Activated CD4-positive, alpha-beta T cell treated with anti-CD3 and anti-CD28 coated beads, Interleukin-2, amount 50 U/mL, for 1 hour (primary cell): ENCODE measurements at regions not wholly inside any gene's neighbourhood (a gene's known extent, or its start where the extent isn't known, plus 50 kb on each side); places are given as distances from the start of the nearest gene placed in this dataset.
"Not testable (repeated sequence)": the region's sequence is repeated elsewhere in the genome, so short reads cannot be mapped to it uniquely, and the experiment has no call there.

Experiments
- DNase-seq: peaks from one replicate; pipeline ENCODE4 v3.0.0-alpha.2; 2020

DNA sequence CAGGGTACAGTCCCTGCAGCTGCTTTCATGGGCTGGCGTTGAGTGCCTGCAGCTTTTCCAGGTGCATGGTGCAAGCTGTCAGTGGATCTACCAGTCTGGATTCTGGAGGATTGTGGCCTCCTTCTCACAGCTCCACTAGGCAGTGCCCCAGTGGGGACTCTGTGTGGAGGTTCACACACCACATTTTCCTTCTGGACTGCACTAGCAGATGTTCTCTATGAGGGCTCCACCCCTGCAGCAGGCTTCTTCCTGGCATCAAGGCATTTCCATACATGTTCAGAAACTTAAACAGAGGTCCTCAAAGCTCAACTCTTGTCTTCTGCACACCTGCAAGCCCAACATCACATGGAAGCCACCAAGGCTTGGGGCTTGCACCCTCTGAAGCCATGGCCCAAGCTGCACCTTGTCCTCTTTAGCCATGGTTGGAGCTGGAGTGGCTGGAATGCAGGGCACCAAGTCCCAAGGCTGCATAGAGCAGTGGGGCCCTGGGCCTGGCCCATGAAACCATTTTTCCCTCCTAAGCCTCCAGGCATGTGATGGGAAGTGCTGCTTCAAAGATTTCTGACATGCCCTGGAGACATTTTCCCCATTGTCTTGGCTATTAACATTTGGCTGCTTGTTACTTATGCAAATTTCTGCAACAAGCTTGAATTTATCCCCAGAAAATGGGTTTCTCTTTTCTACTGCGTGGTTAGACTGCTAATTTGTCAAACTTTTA is 250.2 kb upstream of the COPS8 start:
- DNase-seq = no peak

DNA sequence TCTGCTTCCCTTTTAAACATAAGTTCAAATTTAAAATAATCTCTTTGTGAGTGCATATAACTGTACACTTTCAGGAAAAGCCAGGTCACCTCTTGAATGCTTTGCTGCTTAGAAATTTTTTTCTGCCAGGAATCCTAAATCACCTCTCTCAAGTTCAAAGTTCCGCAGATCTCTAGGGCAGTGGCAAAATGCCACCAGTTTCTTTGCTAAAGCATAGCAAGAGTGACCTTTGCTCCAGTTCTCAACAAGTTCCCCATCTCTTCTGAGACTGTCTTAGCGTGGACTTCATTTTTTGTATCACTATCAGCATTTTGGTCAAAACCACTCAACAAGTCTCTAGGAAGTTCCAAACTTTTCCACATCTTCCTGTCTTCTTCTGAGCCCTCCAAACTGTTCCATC is 249.7 kb upstream of the COPS8 start:
- not testable (repeated sequence) for DNase-seq

DNA sequence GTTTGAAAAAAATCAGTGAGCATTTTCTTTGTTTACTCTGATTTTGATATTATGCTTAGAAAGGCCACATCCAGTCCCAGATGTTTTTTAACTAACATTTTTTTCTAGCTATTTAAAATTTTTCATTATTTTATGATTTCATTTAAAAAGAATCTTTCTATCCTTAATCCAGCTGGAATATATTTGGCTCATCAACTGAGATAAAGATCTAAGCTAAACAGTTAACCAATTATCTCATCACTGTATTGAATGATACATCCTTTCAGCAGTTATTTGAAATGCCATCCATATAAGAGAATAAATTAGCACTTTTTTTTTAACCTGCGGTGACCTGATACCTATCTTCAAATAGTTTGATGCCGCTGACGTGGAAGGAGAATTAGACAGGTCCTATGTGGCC is 245.5 kb upstream of the COPS8 start:
- DNase-seq = no peak

DNA sequence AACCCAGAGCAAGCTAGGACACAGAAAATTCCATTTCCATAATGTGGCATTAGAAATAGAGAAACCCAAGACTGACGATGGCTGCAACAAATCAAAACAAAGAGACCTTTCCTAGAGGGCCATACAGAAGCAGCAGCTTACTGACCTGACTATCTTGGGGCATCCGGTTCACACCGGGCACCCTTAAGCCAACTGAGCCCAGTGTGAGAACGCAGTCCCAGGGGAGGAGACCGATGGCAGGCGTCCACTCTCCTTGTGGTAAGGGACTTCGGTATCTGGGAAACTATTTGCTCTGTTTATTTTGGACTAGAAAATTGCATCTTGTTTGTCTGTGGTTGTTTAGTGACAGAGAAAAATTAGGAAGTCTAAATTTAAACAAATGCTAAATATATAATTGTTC is 244.8 kb upstream of the COPS8 start:
- DNase-seq = no peak

DNA sequence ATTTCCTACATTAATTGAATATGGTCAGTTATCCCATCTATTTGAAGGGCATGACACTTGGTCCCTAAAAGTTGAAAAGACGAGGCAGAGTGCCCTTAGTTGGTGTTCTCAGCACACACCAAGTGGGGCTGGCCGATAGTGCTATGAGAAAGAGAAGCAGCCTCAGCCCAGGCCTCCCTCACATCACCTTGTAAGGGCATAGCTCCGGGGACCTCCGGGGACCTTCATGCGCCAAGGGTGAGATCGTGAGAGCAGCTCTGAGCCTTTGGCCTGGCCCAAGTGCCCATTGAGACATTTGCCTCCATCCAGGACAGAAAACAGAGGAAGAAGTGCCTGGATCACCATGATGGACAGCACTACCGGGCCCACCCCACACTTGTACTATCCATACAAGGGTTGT is 244.3 kb upstream of the COPS8 start:
- DNase-seq = no peak

DNA sequence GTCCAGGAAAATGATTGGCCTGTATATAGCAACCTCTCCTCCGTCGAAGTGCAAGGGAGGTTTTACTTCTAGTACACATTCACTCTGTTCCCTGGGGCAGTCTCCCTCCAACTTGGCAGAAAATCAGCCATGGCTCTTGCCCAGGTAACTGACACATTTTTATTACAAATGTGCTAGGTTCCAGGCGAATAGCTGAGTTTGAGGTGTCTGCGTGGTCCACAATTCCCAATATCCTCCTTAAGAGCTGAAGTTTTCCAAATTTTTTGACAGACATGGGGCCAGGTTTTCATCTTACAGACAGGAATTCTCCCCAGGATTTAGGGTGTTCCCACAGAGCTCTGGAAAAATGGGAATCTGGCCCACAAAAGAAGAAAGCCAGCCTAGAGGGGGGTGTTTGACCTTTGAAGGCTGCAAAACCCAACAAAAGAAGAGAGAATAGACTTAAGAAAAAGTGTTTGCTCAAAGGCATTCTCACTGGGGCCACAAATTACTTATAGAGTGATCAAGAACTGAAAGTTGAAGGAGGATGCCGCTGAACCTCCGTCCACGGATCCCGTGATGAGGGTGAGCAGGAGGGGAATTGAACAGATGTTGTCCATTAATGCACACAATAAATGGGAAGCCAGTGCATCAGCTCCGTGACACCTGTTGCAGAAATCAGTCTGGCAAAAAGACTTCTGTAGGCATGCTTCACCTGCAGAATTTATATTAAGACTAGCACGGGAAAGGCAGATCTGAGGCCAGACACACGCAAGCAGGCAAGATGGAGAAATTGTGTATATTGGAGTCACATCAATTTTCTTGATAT is 242.3 kb upstream of the COPS8 start:
- DNase-seq = no peak

DNA sequence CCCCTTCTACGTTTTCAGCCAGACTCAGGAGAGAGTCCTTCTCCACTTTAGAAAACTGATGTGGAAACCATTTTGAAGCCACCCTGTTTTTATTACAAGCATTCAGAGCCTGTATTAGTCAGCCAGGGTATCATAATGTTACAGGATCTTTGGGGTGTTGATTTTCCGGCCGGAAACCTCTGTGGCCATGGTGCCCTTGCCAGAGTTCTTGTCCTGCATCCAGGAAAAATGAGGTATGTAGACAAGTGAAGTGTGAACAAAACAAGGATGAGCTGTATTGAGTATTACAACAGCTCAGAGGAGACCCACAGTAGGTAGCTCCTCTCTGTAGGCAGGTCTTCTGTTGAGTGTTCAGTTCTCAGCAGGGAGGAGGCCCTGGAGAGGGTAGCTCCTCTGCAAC is 241.0 kb upstream of the COPS8 start:
- DNase-seq = no peak

DNA sequence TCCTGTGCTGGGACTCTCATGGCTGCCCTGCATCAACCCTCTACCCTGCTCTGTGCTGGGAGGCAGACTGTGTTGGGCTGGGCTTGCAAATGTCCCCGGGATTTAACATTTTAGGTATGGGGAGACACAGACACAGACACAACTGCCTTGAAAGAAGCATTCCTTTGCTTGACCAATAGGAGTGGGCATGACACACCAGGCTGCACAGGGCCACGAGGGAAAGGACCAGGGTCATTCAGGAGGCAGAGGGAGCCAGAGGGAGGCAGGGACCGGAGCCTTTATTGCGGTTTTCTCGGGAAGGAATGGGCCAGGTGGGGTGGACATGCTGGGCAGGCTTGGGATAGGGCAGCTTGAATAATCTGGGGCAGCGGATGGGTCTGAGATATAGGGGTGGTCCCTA is 238.7 kb upstream of the COPS8 start:
- DNase-seq = no peak

DNA sequence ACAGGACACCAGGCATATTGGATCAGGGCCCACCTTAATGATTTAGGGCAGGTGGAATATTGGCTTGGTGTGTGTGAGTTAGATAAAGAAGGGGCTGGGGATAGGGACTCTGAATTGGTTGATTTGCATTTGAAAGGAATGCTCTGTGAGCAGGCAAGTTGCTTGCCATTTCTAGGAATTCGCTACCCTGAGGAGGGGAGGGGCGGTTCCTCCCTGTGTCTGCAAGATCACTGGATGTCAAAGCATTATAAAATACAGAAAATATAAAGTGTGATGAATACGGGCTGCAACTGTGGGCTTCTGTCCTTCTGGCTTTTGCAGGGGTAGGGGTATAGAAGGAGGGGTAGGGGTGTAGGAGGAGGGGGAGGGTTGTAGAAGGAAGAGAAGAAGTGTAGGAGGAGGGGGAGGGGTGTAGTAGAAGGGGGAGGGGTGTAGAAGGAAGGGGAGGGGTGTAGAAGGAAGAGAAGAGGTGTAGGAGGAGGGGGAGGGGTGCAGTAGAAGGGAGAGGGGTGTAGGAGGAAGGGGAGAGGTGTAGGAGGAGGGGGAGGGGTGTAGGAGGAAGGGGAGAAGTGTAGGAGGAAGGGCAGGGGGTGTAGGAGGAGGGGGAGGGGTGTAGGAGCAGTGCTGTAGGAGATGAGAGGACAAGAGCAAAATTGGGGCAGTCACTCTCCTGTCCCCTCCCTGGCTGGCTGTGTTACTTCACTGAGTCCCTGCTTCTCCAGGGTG is 238.0 kb upstream of the COPS8 start:
- DNase-seq = no peak

DNA sequence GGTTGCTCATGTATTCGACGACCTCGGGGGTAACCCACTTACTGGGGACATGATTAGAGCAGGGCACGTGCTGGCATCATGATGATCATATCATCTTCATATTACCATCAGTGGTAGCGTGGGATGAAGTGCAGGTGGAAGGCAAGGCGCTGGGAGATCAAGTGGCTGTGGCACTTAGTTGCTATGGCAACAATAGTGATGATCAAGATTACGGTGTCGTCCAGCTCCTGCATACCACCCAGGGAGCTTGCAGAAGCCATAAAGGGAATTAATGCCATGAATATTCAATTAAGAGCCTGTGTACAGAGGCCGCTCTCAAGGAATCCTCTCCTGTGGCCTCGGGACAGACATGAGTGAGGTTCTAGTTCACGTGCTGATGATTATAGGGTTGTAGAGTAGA is 237.2 kb upstream of the COPS8 start:
- DNase-seq = no peak

DNA sequence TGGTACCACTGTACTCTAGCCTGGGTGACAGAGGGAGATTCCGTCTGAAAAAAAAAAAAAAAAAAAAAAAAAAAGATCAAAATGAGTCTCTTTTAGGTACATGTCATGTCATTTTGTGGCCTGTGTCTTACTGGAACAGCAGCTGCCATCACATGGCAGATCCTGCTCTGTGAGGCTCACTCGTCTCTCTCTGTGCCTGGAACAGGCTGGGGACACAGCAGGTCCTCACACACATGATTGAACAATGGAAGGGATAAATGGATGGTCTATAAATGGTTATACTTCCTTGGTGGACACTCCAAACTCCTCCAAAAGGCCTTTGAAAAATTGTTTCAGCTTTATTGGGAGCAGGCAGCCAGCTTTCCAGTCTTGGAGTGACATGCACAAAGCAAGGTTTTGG is 236.2 kb upstream of the COPS8 start:
- no peak for DNase-seq

DNA sequence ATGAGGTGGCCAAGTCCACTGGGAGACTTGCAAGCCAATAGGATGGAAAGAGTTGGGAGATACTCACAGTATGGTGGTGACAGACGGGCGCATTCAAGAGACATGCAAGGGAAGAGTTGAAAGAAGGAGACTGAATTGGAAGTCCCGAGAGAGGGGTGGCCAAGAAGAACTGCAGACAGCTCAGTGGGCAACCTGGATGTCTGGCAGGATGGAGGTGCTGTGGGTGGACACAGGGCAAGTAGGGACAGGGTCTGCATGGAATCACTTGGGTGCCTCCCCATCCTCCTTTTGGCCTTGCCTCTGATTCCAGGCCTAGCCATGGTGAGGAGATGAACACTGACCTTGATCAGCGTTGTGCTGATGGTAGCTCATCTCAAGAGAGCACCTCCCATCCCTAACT is 235.7 kb upstream of the COPS8 start:
- DNase-seq = no peak

DNA sequence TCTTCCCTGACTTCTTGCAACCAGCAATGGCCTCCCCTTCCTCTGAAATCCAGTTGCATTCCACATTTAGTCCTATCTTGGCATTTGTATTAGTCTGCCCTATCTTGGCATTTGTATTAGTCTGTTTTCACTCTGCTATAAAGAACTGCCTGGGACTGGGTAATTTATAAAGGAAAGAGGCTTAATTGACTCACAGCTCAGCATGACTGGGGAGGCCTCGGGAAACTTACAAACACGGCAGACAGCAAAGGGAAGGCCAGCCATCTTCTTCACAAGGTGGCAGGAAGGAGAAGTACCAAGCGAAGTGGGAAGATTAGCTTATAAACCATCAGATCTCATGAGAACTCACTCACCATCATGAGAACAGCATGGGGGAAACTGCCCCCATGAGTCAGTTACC is 234.5 kb upstream of the COPS8 start:
- DNase-seq = no peak

DNA sequence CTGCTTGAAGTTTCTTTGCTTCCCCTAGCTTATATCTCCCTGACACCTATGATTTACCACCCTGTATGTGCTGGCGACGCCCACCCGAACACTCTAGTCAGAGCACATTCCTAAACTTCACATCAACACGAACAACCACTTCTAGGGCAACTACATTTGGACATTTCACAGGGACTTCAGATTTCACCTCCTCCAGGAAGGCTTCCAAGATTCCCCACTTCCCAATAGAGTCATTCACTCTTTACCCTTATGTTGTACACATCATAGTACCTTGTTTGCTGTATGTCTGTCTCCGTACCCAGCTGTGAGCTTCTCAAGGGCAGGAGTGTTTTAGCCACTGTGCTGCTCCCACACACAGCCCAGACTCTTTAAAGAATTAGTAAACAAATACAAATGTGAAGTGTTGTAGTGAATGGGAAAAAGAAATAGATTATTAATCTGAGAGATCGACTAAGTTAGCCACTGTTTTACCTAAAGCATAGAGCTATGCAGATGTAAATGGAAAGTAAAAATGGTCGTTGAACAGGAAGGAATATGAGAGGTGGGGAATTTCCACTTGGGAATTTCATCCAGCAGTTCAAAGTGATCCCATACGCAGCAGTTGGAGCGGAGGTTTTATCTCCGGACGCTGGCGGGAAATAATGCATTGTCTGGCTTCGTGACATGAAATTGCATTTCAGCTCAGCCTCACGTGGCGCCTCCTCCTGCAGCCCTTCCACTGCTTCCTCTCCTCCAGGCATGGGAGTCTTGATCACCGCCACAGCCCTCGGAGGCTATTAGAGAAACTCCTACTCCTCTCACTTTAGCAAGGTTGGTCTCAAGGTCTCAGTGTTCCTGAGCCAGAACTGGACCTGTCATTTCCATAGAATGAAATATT is 233.4 kb upstream of the COPS8 start:
- DNase-seq = no peak

DNA sequence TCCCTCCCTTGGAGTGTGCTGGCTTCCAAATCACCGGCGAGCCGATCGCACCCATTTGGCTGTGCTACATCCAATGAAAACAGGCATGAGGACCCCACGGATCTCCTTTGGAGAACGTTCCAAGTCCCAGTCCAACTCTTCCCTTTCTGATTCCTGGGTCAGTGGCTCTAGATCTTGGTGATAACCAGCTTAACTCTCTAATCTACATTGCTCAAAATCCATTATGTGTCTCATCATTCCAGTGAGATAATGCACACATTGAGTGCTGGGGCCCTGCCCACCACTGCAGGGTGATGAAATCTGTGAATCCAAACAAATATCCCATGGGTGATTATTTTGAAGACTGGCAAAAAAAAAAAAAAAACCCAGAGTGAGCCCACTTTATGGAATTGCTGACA is 232.7 kb upstream of the COPS8 start:
- DNase-seq = no peak

DNA sequence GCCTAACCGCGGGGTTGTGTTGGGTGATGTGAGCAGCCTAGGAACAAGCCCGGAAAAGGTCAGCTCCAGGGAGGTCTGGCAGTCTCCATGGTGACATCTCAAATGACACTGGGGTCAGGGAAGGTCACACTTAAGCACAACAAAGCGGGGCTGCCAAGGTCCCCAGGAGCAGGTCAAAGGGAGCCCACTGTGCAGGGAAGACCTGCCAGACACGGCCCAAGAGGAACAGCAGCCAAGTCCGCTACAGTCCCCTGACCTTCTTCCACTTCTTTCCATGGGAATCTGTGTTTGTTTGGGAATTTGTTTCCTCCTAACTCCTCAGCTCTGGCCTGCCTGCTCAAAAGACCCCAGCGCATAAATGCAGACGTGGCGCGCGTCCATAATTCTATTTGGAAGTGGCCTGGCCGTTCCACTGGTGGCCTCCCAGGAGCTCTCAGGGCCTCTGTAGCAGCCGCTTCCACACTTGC is 232.1 kb upstream of the COPS8 start:
- DNase-seq = no peak

DNA sequence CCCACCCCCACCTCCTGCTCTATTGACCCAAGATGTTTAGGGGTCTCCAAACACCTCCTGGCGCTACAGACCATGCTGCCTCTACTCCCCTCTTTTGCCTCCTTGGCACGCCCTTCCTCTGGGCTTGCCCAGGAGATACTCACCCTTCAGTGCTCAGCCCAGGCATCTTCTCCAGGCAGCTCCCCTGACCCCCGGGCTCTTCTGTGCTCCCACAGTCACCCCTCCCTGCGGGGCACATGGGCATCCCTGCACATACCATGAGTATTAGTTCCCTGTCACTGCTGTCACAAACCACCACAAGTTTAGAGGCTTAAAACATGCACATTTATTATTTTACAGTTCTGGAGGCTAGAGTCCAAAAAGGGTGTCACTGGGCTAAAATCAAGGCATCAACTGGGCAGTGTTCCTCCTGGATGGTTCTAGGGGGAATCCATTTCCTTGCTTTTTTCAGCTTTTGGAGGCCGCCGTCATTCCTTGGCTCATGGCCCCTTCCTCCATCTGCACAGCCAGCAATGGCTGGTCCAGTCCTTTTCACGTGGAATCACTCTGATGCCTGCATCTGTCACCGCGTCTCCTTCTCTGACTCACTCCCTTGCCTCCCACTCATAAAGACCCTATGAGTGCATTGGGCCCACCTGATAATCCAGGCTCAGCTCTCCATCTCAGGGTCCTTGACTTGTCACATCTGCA is 230.4 kb upstream of the COPS8 start:
- no peak for DNase-seq

DNA sequence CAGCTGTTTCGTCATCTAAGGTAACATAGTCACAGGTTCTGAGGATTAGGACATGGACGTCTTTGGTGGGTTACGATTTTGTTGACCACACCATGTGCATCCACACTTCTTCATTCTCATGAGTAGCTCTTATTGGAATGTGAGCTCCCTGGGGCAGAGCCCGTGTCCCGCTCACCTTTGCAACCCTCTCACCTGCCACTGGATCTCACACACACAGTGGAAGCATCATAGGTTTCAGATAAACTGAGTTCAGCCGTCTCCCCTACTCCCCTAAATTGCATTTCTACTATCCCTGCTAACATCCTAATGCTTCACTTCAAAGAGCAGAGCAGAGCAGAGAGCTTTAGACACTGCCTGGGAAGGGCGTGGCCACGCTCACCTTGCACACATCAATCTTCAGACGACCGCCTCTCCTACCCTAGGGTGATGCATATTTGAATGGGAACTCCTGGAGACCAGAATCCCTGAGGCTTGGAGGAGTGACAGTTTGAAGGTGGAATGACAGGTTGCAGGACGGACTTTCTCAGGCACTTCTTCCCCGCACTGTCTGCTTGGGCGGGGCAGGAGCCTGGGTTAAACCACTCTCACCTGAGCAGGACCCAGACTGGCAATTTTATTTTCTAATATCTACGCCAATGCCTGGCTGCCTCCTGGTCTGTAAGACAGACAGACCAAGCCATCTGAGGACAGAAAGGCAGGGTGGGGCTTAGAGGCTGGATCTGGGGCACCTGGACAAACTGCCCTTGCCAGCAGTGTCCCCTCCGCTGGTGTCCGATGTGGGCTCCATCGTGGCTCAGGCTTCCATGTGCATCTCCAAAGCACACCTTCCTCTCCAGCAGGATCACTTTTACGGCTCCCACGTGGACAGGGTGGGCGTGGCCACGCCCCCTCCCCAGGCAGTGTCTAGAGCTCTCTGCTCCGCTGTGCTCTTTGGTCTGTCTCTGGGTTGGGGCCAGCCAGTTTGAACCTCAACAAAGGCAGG is 229.5 kb upstream of the COPS8 start:
- no peak for DNase-seq

DNA sequence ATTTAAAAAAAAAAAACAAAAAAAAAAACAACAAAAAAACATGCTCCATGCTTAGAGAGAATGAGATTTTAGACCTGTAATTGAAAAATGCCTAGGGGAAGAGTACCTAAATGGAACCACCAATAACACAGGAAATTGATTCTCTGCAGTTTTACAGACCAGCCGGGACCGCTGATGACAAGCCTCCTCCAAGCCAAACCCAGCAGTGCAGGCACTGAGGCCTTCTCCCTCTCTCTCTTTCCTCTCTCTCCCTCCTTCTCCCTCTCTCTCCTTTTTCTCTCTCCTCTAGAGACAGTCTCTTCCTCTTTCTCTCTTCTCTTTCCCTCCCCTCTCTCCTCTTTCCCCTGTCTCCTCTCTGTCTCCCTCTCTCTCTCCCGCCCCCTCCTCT is 228.8 kb upstream of the COPS8 start:
- DNase-seq = no peak

DNA sequence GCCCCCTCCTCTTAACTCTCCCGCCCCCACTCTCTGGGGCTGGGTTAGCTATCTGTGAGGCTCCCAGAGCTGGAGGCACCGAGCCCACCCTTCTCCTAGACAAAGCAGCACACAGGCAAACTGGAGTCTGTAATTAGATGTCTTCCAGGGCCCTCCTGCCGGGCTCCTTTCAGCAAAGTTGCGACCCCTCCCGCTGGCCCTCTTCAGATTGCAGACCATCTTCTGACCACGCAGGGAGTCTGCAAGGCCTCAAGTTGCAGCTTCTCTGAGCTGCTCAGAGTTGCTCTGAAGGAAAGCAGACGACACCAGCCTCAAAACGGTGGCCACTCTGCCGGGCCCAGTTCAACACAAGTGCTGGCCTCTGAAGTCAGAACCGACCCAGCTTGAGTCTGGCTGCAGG is 228.4 kb upstream of the COPS8 start:
- no peak for DNase-seq

DNA sequence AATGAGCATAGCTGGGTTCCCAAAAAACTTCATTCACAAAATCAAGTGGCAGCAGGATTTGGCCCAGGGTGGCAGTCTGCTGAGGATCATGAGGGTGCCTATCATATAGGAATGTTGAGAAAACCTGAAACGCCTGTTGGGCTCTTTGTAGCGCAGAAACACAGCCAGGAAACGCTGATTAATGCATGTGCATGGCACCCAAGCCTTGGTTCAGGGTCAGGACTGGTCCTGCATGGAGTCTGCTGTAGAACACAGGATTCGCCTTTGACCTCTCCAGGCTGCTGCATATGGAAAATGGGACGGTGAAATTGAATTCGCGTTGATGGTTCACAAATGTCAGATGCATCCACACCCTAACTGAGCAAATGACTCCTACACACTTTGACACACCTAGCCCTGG is 227.9 kb upstream of the COPS8 start:
- DNase-seq = no peak
